ENCODE measurements at regions not wholly inside any gene's neighbourhood (a gene's known extent, or its start where the extent isn't known, plus 50 kb on each side); places are given as distances from the start of the nearest gene placed in this dataset.

GRCh38 chr2:182586426-182586825, 129.6 kb upstream of the DNAJC10 start:
- ChIA-PET POLR2A (no interaction called here), CTCF (no interaction called here)
- H3K4me1 Mint-ChIP-seq, result no peaks in the 10 kb centered on the region
- no peaks in the 10 kb centered on the region for H3K36me3 ChIP-seq (ENCODE audit: control insufficient read depth in 2 of 3, insufficient read depth in 3 of 3, low read length in 3 of 3)
- H3K9me3 Mint-ChIP-seq, result no peaks in the 10 kb centered on the region
- no peak for ATAC-seq
- H3K9me3 ChIP-seq (ENCODE audit: control insufficient read depth in 2 of 3, low read length in 3 of 3), result no peaks in the 10 kb centered on the region
- no peak overlapping the region for H3K27ac Mint-ChIP-seq
- no peaks in the 10 kb centered on the region for H3K36me3 Mint-ChIP-seq
- no peaks in the 10 kb centered on the region for H3K27me3 ChIP-seq (ENCODE audit: control insufficient read depth in 2 of 2, insufficient read depth in 2 of 2, low read length in 2 of 2)
- H3K4me1 ChIP-seq (ENCODE audit: control insufficient read depth in 2 of 2, insufficient read depth in 2 of 2, low read length in 2 of 2), result no peaks in the 10 kb centered on the region
- peaks cover 0 to 22% (median 6%) of the 10 kb centered on the region in 5 donors for H3K27me3 Mint-ChIP-seq
- no peak overlapping the region for H3K4me3 Mint-ChIP-seq
- DNase-seq, result no peak
- intact Hi-C loops (cut with micrococcal nuclease), result no loop called here
- no peak overlapping the region for H3K27ac ChIP-seq (ENCODE audit: low read depth, low read length)
- H3K4me3 ChIP-seq (ENCODE audit: low read length), result no peak overlapping the region

GRCh38 chr2:182587831-182588230, 128.2 kb upstream of the DNAJC10 start:
- ATAC-seq, result no peak
- H3K4me1 Mint-ChIP-seq, result no peaks in the 10 kb centered on the region
- POLR2A ChIA-PET, result no interaction called here

GRCh38 chr2:182589121-182589520, 126.9 kb upstream of the DNAJC10 start:
- Mint-ChIP-seq H3K36me3 (no peaks in the 10 kb centered on the region), H3K27ac (no peak overlapping the region), H3K27me3 (peaks cover 2 to 22% (median 6%) of the 10 kb centered on the region in 5 donors), H3K4me3 (no peak overlapping the region), H3K4me1 (no peaks in the 10 kb centered on the region), H3K9me3 (no peaks in the 10 kb centered on the region)
- CTCF ChIA-PET, result interaction anchor here (0.7 kb wide), 1 partner anchor 105 kb away, joined by 3 read pairs; no protein-coding TSS in a partner anchor
- no peaks in the 10 kb centered on the region for H3K27me3 ChIP-seq (ENCODE audit: control insufficient read depth in 2 of 2, insufficient read depth in 2 of 2, low read length in 2 of 2)
- no peak overlapping the region for H3K4me3 ChIP-seq (ENCODE audit: low read length)
- no peak for ATAC-seq
- no peak overlapping the region for H3K27ac ChIP-seq (ENCODE audit: low read depth, low read length)
- DNase-seq, result no peak
- H3K4me1 ChIP-seq (ENCODE audit: control insufficient read depth in 2 of 2, insufficient read depth in 2 of 2, low read length in 2 of 2), result no peaks in the 10 kb centered on the region
- intact Hi-C loops (cut with micrococcal nuclease), result no loop called here
- H3K36me3 ChIP-seq (ENCODE audit: control insufficient read depth in 2 of 3, insufficient read depth in 3 of 3, low read length in 3 of 3), result no peaks in the 10 kb centered on the region
- H3K9me3 ChIP-seq (ENCODE audit: control insufficient read depth in 2 of 3, low read length in 3 of 3), result no peaks in the 10 kb centered on the region
- POLR2A ChIA-PET, result no interaction called here

More at GRCh38 chr2:182587831-182588230, 128.2 kb upstream of the DNAJC10 start:
- no peak overlapping the region for H3K27ac Mint-ChIP-seq
- H3K27ac ChIP-seq (ENCODE audit: low read depth, low read length), result no peak overlapping the region
- peaks cover 2 to 18% (median 6%) of the 10 kb centered on the region in 5 donors for H3K27me3 Mint-ChIP-seq
- H3K9me3 Mint-ChIP-seq, result no peaks in the 10 kb centered on the region
- no peaks in the 10 kb centered on the region for H3K9me3 ChIP-seq (ENCODE audit: control insufficient read depth in 2 of 3, low read length in 3 of 3)
- DNase-seq, result no peak
- no peaks in the 10 kb centered on the region for H3K4me1 ChIP-seq (ENCODE audit: control insufficient read depth in 2 of 2, insufficient read depth in 2 of 2, low read length in 2 of 2)
- no peaks in the 10 kb centered on the region for H3K36me3 Mint-ChIP-seq
- CTCF ChIA-PET, result no interaction called here
- H3K27me3 ChIP-seq (ENCODE audit: control insufficient read depth in 2 of 2, insufficient read depth in 2 of 2, low read length in 2 of 2), result no peaks in the 10 kb centered on the region
- no peaks in the 10 kb centered on the region for H3K36me3 ChIP-seq (ENCODE audit: control insufficient read depth in 2 of 3, insufficient read depth in 3 of 3, low read length in 3 of 3)
- intact Hi-C loops (cut with micrococcal nuclease), result no loop called here
- H3K4me3 ChIP-seq (ENCODE audit: low read length), result no peak overlapping the region
- H3K4me3 Mint-ChIP-seq, result no peak overlapping the region

GRCh38 chr2:182591774-182592173, 124.3 kb upstream of the DNAJC10 start:
- peaks cover 2 to 27% (median 18%) of the 10 kb centered on the region in 5 donors for H3K27me3 Mint-ChIP-seq
- CTCF ChIA-PET, result no interaction called here

GRCh38 chr2:182592691-182593393, 123.2 kb upstream of the DNAJC10 start:
- Mint-ChIP-seq H3K4me3 (no peak overlapping the region), H3K9me3 (peaks cover 0 to 1% (median 0%) of the 10 kb centered on the region in 11 donors), H3K27me3 (peaks cover 2 to 30% (median 21%) of the 10 kb centered on the region in 5 donors), H3K4me1 (no peaks in the 10 kb centered on the region), H3K27ac (no peak overlapping the region), H3K36me3 (no peaks in the 10 kb centered on the region)
- no peak overlapping the region for H3K4me3 ChIP-seq (ENCODE audit: low read length)
- no peak for ATAC-seq
- H3K27ac ChIP-seq (ENCODE audit: low read depth, low read length), result no peak overlapping the region
- ChIA-PET CTCF (no interaction called here), POLR2A (no interaction called here)
- no peaks in the 10 kb centered on the region for H3K27me3 ChIP-seq (ENCODE audit: control insufficient read depth in 2 of 2, insufficient read depth in 2 of 2, low read length in 2 of 2)
- no peaks in the 10 kb centered on the region for H3K9me3 ChIP-seq (ENCODE audit: control insufficient read depth in 2 of 3, low read length in 3 of 3)
- intact Hi-C loops (cut with micrococcal nuclease), result no loop called here
- no peaks in the 10 kb centered on the region for H3K4me1 ChIP-seq (ENCODE audit: control insufficient read depth in 2 of 2, insufficient read depth in 2 of 2, low read length in 2 of 2)
- no peaks in the 10 kb centered on the region for H3K36me3 ChIP-seq (ENCODE audit: control insufficient read depth in 2 of 3, insufficient read depth in 3 of 3, low read length in 3 of 3)
- DNase-seq, result no peak

More at GRCh38 chr2:182591774-182592173, 124.3 kb upstream of the DNAJC10 start:
- no peak for ATAC-seq
- Mint-ChIP-seq H3K4me3 (no peak overlapping the region), H3K36me3 (no peaks in the 10 kb centered on the region), H3K4me1 (no peaks in the 10 kb centered on the region), H3K9me3 (peaks cover 0 to 1% (median 0%) of the 10 kb centered on the region in 11 donors), H3K27ac (no peak overlapping the region)
- no peak for DNase-seq
- Histone ChIP-seq H3K27me3 (ENCODE audit: control insufficient read depth in 2 of 2, insufficient read depth in 2 of 2, low read length in 2 of 2) (no peaks in the 10 kb centered on the region), H3K4me1 (ENCODE audit: control insufficient read depth in 2 of 2, insufficient read depth in 2 of 2, low read length in 2 of 2) (no peaks in the 10 kb centered on the region), H3K9me3 (ENCODE audit: control insufficient read depth in 2 of 3, low read length in 3 of 3) (no peaks in the 10 kb centered on the region), H3K36me3 (ENCODE audit: control insufficient read depth in 2 of 3, insufficient read depth in 3 of 3, low read length in 3 of 3) (no peaks in the 10 kb centered on the region), H3K4me3 (ENCODE audit: low read length) (no peak overlapping the region), H3K27ac (ENCODE audit: low read depth, low read length) (no peak overlapping the region)
- intact Hi-C loops (cut with micrococcal nuclease), result no loop called here
- POLR2A ChIA-PET, result no interaction called here

GRCh38 chr2:182593394-182593975, 122.6 kb upstream of the DNAJC10 start:
- ATAC-seq (no peak), DNase-seq (no peak)
- CTCF ChIA-PET, result no interaction called here
- H3K27ac ChIP-seq (ENCODE audit: low read depth, low read length), result no peak overlapping the region
- no peaks in the 10 kb centered on the region for H3K9me3 ChIP-seq (ENCODE audit: control insufficient read depth in 2 of 3, low read length in 3 of 3)
- POLR2A ChIA-PET, result no interaction called here
- no peaks in the 10 kb centered on the region for H3K36me3 ChIP-seq (ENCODE audit: control insufficient read depth in 2 of 3, insufficient read depth in 3 of 3, low read length in 3 of 3)
- peaks cover 0 to under 1% (median 0%) of the 10 kb centered on the region in 7 donors for H3K4me1 Mint-ChIP-seq
- peaks cover 2 to 27% (median 21%) of the 10 kb centered on the region in 5 donors for H3K27me3 Mint-ChIP-seq
- intact Hi-C loops (cut with micrococcal nuclease), result no loop called here
- peaks cover 0 to 1% (median 0%) of the 10 kb centered on the region in 11 donors for H3K9me3 Mint-ChIP-seq
- H3K4me3 ChIP-seq (ENCODE audit: low read length), result no peak overlapping the region
- no peak overlapping the region for H3K27ac Mint-ChIP-seq
- H3K36me3 Mint-ChIP-seq, result no peaks in the 10 kb centered on the region
- no peak overlapping the region for H3K4me3 Mint-ChIP-seq
- H3K4me1 ChIP-seq (ENCODE audit: control insufficient read depth in 2 of 2, insufficient read depth in 2 of 2, low read length in 2 of 2), result no peaks in the 10 kb centered on the region
- no peaks in the 10 kb centered on the region for H3K27me3 ChIP-seq (ENCODE audit: control insufficient read depth in 2 of 2, insufficient read depth in 2 of 2, low read length in 2 of 2)

GRCh38 chr2:182594286-182594685, 121.8 kb upstream of the DNAJC10 start:
- Histone ChIP-seq H3K27me3 (ENCODE audit: control insufficient read depth in 2 of 2, insufficient read depth in 2 of 2, low read length in 2 of 2) (no peaks in the 10 kb centered on the region), H3K9me3 (ENCODE audit: control insufficient read depth in 2 of 3, low read length in 3 of 3) (no peaks in the 10 kb centered on the region), H3K4me1 (ENCODE audit: control insufficient read depth in 2 of 2, insufficient read depth in 2 of 2, low read length in 2 of 2) (no peaks in the 10 kb centered on the region), H3K36me3 (ENCODE audit: control insufficient read depth in 2 of 3, insufficient read depth in 3 of 3, low read length in 3 of 3) (no peaks in the 10 kb centered on the region), H3K4me3 (ENCODE audit: low read length) (no peak overlapping the region), H3K27ac (ENCODE audit: low read depth, low read length) (no peak overlapping the region)
- POLR2A ChIA-PET, result no interaction called here
- Mint-ChIP-seq H3K4me1 (peaks cover 0 to 2% (median 0%) of the 10 kb centered on the region in 7 donors), H3K4me3 (no peak overlapping the region), H3K27me3 (peaks cover 2 to 24% (median 22%) of the 10 kb centered on the region in 5 donors), H3K9me3 (peaks cover 0 to 1% (median 0%) of the 10 kb centered on the region in 11 donors), H3K27ac (no peak overlapping the region), H3K36me3 (no peaks in the 10 kb centered on the region)
- DNase-seq, result no peak
- no peak for ATAC-seq
- intact Hi-C loops (cut with micrococcal nuclease), result no loop called here
- CTCF ChIA-PET, result no interaction called here

All from naive thymus-derived CD4-positive, alpha-beta T cell (primary cell).